NCI-H526 treated with DMSO at 0.1 percent for 48 hours (cell line): ENCODE measurements at regions not wholly inside any gene's neighbourhood (a gene's known extent, or its start where the extent isn't known, plus 50 kb on each side); places are given as distances from the start of the nearest gene placed in this dataset.

Experiments
- DNase-seq: peaks from one replicate; lab custom pipeline; 2025; lab: John Stamatoyannopoulos, UW

- no peak for DNase-seq
Measured at GRCh38 chr18:6465281-6465680, 50.6 kb upstream of the L3MBTL4 start.

DNA sequence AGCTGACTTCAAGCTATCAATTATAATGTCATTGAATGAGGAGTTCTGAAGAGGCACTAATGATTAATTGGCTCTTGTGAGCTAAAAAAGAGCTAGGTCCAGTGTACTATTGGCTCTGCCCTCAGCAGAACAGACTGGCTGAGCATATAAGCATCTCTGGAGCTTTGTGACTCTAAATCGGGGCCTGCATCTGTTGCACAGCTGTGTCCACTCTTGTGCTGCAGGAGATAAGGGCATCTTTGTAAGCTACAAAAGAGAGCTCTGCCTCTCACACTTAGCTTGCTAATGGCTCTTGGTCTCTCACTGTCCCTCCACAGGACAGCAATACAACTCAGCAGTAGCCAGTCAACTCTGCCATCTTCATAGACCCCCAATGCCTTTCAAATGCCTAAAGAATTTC lies 61.5 kb upstream of the L3MBTL4 start:
- no peak for DNase-seq

GRCh38 chr18:6476880-6477279 lies 62.2 kb upstream of the L3MBTL4 start:
- no peak for DNase-seq

DNA sequence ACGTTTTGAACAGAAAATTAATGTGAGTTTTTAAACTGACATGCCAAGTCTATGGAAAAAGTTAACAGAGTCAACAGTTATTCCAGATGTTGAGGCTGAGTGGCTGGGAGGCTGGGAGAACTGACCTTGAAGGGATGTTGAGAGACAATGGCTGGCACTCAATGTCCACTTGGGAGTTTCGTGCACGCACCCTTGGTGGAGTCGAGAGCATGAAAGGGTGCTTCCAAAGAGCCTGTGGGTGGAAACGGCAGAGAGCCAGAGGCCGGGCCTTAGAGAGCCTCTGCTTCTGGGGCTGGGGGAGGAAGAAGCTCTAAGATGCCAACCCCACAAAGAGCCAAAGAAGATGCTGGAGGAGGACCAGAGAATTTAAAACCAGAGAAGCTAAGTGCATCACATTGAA lies 63.4 kb upstream of the L3MBTL4 start:
- no peak for DNase-seq

DNA sequence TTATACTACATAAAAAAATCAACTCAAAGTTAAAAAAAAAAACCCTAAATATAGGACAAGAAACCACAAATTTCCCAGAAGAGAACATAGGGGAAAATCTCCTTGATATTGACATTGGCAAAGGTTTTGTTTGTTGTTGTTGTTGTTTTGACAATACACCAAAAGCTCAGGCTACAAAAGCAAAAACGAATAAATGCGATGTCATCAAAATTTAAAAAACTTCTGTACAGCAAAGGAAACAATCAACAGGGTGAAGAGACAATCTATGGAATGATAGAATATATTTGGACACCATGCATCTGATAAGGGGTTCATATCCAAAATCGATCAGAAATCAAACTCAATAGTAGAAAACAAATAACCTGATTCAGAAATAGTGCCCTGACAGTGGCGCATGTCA lies 65.0 kb upstream of the L3MBTL4 start:
- no peak for DNase-seq

- no peak for DNase-seq
Measured at GRCh38 chr18:6482198-6482977, 67.7 kb upstream of the L3MBTL4 start.

DNA sequence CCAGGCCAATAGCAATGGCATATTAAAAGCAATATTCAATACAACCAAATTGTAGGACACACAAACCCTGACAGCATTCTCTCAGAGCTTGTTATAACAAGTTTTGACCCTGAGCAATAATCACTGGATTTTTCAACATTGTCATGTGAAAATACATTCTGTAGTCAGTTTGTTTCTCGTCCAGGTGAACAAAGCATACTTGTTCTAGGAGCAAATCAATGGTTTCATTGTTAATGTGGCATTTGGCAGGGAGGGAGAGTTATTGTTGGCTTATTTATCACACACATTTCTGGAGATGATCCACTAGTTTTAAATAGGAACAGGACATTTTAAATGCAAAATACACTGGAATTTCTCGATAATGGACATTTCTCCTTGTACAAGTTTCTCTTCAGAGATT lies 69.9 kb upstream of the L3MBTL4 start:
- peak; percentile 31 for DNase-seq

DNA sequence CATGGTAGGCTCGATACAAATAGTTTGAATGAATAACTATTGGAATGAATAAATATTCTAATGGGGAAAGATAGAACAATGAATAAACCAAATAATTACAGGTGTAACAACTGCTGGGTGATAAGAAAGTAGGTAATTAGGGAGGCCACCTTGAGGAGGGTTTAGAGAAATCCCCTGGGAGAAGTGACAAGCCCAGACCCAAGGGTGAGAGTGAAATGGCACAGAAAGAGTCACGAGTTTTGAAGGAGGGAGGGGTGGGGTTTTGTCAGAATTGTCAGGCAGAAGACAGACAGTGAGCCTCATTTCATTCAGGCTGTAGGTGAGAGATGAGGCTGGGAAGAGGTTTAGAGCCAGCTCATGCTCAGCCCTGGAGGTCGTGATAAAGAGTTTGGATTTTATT lies 71.6 kb upstream of the L3MBTL4 start:
- DNase-seq = no peak

DNA sequence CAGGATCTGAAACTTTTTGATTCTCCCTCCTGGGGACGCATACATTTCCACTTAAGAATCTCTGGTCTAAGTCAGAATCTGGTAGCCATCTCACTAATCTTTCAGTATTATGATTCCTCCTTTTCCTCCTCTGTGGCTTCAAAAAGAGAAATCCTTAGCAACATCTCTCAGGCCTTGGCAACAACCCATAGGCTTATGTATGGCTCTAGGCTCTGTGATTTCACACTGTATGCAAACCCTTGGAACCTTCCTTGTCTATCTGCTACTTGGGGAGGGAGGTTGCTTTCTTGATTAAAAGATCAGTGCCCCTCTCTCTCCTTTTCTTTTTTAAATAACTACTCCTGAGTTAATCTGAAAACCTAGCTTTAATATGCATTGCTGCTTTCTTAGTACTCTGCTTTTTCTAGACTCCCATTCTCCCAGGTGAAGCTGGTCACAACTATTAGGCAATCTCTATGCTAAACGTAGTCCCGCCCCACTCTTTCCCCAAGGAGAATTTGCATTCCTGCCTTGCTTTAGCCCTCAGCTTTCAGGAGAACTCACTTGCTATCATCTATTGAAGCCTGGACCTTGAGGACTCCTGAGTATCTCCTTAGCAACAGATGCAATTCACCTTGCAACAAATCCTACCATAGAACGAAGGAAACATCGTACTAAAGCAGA lies 72.2 kb upstream of the L3MBTL4 start:
- peak; percentile 32 for DNase-seq

DNA sequence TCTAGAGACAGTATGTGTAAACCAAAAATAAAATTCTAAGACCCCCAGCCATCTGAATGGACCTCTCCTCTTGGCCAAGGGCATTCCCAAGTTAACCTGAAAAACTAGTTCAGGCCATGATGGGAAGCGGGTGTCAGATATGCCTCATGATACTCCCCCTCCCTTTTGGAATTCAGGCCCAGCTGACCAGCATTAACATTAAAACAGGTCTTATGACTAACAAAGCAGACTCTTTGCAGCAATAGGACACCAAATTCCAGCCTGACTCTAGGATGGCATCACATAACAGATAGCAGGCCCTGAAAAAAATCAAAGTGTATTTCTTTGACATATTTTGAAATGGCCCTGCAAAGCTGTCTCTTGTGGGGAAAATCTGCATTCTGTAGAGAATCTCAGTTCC lies 73.3 kb upstream of the L3MBTL4 start:
- no peak for DNase-seq

DNA sequence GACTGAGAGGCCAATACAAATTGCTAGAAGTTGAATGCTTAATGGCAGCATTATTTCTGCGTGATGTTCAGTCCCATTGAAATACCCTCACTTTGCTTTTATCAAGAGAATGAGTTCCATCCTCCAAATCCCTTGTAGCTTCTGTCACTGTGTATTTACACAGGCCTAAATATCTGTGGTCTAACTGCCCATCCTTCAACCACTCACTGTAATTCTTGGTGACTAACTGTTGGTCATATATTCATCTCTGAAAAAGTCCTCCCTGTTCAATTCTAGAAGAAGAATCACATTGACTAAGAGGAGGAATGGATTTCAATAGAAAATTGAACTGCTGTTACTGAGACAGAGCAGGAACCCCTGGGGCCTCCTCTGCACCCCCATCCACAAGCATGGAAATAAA lies 74.2 kb upstream of the L3MBTL4 start:
- DNase-seq = no peak

- no peak for DNase-seq
Measured at GRCh38 chr18:6489977-6490376, 75.3 kb upstream of the L3MBTL4 start.

- DNase-seq = no peak
Measured at GRCh38 chr18:6493194-6493593, 78.5 kb upstream of the L3MBTL4 start.

DNA sequence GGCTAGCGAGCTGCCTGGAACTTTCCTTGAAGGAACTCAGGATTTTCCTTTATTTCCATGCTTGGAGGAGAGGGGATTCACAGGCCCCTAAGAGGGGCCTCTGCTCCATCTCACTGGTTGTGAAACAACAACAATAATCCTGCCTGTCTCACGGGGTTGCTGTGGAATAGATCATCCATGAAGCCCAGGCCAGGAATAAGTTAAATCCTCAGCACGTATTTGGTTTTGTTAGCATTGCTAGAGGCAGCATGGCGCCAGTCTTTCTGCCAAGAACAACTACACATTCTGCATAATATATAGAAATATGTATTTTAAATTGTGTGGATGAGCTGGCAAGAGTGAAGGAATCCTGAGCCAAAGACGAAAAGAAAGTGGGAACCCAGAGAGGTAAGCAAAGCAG lies 80.8 kb upstream of the L3MBTL4 start:
- DNase-seq = no peak

DNA sequence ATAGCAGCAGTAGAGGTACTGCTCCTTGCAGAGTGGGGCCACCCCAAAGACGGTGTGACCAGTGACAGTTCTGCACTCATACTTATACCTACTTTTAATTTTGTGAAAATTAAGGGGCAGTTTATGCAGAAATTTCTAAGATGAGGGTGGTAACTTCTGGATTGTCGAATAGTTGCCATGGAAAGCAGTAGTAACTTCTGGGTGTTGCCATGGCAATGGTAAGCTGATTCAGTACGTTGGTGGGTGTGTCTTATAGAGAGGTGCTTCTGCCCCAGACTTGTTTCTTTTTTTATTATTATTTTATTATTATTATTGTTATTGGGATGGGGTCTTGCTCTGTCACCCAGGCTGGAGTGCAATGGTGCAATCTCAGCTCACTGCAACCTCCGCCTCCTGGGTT lies 82.8 kb upstream of the L3MBTL4 start:
- no peak for DNase-seq

- no peak for DNase-seq
Measured at GRCh38 chr18:6498289-6498856, 83.7 kb upstream of the L3MBTL4 start.

DNA sequence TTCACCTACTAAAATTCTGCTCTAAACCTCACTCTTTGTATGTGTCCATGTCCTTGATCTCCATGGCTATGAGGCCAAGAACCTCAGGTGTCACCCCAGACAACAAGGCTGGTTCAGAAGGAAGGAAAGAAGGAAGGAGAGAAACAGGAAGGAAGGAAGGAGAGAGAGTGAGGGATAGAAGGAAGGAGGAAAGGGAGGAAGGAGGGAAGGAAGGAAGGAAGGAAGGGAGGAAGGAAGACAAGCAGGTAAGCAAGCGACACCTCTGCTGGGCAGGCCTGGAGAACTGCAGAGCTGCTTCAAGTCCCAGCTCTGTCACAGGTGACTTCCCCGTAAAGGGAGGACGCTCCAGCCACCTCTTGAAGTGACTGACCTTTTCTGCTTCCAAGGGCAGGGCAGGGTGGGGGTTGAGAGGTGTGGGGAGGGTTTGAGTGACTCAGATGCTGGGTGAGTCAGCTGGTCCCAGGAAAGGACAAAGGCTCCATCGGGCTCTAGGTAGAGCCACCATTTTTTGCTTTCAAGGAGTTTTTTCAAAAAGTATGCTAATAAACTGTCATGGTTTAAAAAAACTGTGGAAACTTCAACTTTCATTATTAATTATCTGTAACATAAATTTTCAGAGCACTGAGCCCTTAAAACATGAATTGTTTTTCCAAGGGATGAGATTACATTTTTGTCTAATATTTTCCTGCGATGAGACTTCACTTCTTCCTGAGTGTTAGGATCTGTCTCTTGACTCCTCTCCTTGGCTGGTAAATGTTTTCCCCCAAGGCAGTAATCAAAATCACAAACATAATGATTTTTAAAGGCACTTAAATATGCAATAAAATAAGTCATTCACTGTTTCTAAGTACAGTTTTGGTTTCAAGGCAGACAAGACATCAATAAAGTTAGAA lies 90.1 kb upstream of the L3MBTL4 start:
- DNase-seq = no peak

- DNase-seq = no peak
Measured at GRCh38 chr18:6505498-6505875, 90.8 kb upstream of the L3MBTL4 start.

- DNase-seq = no peak
Measured at GRCh38 chr18:6509417-6509816, 94.7 kb upstream of the L3MBTL4 start.

DNA sequence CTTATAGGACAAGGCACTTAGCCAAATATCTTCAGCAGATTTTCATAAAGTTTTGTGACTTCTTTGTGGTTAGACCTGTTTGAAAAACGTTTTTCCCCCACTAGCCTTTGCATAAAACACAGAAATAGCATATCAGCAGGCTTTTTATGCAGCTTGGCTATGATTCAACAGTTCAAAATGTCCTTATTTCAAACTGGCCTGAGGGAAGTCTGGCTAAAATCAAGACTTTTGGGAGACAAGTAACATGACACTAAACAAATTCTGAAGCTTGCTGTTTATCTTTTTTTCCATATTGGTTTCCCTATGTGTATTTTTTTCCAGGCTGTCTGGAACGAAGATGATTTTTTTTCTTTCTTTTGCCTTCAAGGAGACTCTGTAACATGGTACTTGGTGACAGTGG lies 95.1 kb upstream of the L3MBTL4 start:
- DNase-seq = peak; percentile 34

GRCh38 chr18:6520901-6521300 lies 106.2 kb upstream of the L3MBTL4 start:
- no peak for DNase-seq

DNA sequence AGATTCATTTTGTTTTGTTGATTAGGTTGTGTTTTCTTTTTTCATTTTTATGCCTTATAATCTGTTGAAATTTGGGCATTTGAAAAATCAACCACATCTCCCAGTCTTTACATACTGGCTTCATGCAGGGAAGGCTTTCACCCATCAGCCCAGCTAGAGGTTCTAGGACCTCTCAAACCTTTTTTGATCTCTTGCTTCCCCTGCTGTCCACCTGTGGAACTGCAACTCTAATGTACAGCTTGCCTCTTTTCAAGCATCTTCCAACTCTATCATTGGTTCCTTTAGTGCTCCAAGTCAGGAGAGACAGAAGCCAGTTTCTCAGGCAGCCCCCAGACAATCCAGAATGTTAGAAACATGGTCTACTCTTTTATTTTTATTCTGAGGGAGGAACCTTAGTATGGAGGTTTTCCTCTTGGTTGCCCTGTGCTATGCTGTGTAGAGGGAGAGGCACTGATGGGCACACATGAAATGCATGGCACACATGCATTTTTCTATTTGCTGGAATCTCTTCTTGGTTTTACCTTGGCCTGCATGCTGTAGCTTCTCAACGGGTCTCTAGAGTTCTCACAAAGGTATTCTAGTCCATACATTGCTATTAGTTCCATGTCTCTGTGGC lies 107.2 kb upstream of the L3MBTL4 start:
- DNase-seq = peak; percentile 7
